ENCODE measurements at regions not wholly inside any gene's neighbourhood (a gene's known extent, or its start where the extent isn't known, plus 50 kb on each side); places are given as distances from the start of the nearest gene placed in this dataset.

DNA sequence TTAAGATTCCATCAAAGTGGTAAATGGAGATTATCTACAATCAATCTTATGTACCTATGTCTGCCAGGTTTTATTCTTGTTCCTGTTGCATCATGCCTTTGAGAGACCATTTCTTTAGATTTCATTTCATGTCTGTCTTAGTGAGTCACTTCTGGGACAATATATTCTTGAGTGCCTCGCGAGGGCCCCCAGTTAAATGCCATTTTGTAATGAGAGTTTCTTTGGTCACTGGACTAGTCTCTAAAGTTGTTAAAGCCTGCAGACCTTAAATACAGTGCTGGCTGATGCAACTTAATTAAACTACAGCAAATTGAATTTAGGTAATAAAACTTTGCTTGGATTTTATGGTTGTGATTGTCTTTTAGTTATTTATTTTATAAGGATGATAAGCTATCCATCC, 87.2 kb upstream of the PITX2 start:
- TF ChIP-seq CTCF (conservative IDR thresholded peaks at IDR 0.05 in 1 of 2, IDR thresholded peaks at IDR 0.05 in 1 of 2; ENCODE audit: extremely low read depth in 1 of 2, insufficient read depth in 1 of 2, low read depth in 1 of 2, low read length in 2 of 2) (no peak), EZH2 (IDR thresholded peaks at IDR 0.05; ENCODE audit: borderline replicate concordance, low read length) (no peak)

Data from mammary epithelial cell (primary cell).